HCT116 (cell line): ENCODE measurements at regions not wholly inside any gene's neighbourhood (a gene's known extent, or its start where the extent isn't known, plus 50 kb on each side); places are given as distances from the start of the nearest gene placed in this dataset.

Experiments
- EGR1 ChIP-seq: IDR thresholded peaks from 2 replicates; pipeline ENCODE4 v1.6.1; 2012; ENCODE audit warnings: low read depth
- EZH2 ChIP-seq: fragments of 200-600 bp; sonication (generic); IDR thresholded peaks from 2 replicates; pipeline ENCODE4 v1.6.1; 2017; ENCODE audit warnings: antibody characterized with exemption, mixed run types
- EZH2phosphoT487 ChIP-seq: fragments of 200-600 bp; IDR thresholded peaks from 2 replicates; pipeline ENCODE4 v1.6.1; 2018; ENCODE audit warnings: antibody characterized with exemption, borderline replicate concordance
- JUND ChIP-seq: IDR thresholded peaks from 2 replicates; pipeline ENCODE4 v1.6.1; 2012
- POLR2A ChIP-seq: IDR thresholded peaks from 2 replicates; pipeline ENCODE4 v1.7.0; 2011; ENCODE audit warnings: borderline replicate concordance; ENCODE audit not compliant: insufficient read depth, insufficient read length; ENCODE audit errors: extremely low read depth
- POLR2AphosphoS5 ChIP-seq: IDR thresholded peaks from 2 replicates; pipeline ENCODE4 v1.6.1; 2011; ENCODE audit warnings: mild to moderate bottlenecking, low read depth, low read length, moderate library complexity
- RAD21 ChIP-seq: IDR thresholded peaks from 2 replicates; pipeline ENCODE4 v1.6.1; 2012; ENCODE audit warnings: low read depth, mild to moderate bottlenecking
- TF ChIP-seq, protein P1 (sequence below): IDR thresholded peaks from 2 replicates; pipeline ENCODE4 v1.6.1; 2012
- TF ChIP-seq, protein P2 (sequence below): IDR thresholded peaks from 2 replicates; pipeline ENCODE4 v1.6.1; 2012; ENCODE audit warnings: low read depth
- TF ChIP-seq, protein P3 (sequence below): IDR thresholded peaks from 2 replicates; pipeline ENCODE4 v1.6.1; 2012
- TF ChIP-seq, protein P4 (sequence below), 3 experiments: fragments of 200-600 bp in 1 of 3; sonication (generic) in 1 of 3; IDR thresholded peaks in 2 of 3; conservative IDR thresholded peaks in 1 of 3; 2 replicates each; pipeline ENCODE4 v1.5.1; 2012 to 2017; ENCODE audit warnings: low read depth in 2 of 3, low read length in 2 of 3, antibody characterized with exemption in 1 of 3, borderline replicate concordance in 1 of 3, control low read depth in 1 of 3, mild to moderate bottlenecking in 1 of 3, mixed read lengths in 1 of 3, mixed run types in 1 of 3, moderate library complexity in 1 of 3; ENCODE audit not compliant: insufficient read depth in 1 of 3

DNA sequence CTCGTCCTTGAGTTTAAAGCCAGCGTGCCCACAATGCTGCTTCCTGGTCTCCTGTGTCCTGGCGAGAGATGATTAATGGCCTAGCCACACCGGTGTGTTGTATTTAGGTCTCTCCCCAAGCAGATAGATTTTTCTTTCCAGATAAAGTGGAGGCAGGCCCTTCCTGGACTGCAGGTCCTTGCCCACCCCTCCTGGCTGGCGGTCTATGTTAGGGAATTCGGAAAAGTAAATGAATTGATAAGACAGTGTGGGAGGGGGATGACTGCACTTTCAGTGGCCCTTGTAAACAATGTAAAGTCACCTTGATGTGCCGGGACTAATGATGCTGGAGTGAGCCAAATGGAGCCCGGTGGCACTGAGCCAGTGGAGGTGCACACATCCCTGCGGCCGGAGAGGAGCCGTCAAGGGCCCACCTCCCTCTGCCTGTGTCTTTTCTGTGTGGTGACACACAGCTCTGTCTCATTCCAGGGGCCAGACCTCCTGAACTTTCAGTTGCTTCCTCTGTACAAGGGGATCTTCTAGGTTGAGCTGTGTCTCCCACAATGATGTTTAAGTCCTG, 70.6 kb upstream of the ESRRB start:
- no peak for TF ChIP-seq POLR2AphosphoS5
- TF ChIP-seq, protein P1, sequence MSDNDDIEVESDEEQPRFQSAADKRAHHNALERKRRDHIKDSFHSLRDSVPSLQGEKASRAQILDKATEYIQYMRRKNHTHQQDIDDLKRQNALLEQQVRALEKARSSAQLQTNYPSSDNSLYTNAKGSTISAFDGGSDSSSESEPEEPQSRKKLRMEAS = no peak
- TF ChIP-seq POLR2A = no peak
- TF ChIP-seq, protein P2, sequence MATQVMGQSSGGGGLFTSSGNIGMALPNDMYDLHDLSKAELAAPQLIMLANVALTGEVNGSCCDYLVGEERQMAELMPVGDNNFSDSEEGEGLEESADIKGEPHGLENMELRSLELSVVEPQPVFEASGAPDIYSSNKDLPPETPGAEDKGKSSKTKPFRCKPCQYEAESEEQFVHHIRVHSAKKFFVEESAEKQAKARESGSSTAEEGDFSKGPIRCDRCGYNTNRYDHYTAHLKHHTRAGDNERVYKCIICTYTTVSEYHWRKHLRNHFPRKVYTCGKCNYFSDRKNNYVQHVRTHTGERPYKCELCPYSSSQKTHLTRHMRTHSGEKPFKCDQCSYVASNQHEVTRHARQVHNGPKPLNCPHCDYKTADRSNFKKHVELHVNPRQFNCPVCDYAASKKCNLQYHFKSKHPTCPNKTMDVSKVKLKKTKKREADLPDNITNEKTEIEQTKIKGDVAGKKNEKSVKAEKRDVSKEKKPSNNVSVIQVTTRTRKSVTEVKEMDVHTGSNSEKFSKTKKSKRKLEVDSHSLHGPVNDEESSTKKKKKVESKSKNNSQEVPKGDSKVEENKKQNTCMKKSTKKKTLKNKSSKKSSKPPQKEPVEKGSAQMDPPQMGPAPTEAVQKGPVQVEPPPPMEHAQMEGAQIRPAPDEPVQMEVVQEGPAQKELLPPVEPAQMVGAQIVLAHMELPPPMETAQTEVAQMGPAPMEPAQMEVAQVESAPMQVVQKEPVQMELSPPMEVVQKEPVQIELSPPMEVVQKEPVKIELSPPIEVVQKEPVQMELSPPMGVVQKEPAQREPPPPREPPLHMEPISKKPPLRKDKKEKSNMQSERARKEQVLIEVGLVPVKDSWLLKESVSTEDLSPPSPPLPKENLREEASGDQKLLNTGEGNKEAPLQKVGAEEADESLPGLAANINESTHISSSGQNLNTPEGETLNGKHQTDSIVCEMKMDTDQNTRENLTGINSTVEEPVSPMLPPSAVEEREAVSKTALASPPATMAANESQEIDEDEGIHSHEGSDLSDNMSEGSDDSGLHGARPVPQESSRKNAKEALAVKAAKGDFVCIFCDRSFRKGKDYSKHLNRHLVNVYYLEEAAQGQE = no peak
- TF ChIP-seq, protein P3, sequence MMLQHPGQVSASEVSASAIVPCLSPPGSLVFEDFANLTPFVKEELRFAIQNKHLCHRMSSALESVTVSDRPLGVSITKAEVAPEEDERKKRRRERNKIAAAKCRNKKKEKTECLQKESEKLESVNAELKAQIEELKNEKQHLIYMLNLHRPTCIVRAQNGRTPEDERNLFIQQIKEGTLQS = no peak
- no peak for TF ChIP-seq EZH2phosphoT487
- no peak for TF ChIP-seq EGR1
- TF ChIP-seq, protein P4, sequence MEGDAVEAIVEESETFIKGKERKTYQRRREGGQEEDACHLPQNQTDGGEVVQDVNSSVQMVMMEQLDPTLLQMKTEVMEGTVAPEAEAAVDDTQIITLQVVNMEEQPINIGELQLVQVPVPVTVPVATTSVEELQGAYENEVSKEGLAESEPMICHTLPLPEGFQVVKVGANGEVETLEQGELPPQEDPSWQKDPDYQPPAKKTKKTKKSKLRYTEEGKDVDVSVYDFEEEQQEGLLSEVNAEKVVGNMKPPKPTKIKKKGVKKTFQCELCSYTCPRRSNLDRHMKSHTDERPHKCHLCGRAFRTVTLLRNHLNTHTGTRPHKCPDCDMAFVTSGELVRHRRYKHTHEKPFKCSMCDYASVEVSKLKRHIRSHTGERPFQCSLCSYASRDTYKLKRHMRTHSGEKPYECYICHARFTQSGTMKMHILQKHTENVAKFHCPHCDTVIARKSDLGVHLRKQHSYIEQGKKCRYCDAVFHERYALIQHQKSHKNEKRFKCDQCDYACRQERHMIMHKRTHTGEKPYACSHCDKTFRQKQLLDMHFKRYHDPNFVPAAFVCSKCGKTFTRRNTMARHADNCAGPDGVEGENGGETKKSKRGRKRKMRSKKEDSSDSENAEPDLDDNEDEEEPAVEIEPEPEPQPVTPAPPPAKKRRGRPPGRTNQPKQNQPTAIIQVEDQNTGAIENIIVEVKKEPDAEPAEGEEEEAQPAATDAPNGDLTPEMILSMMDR (IDR thresholded peaks at IDR 0.05 in 2 of 3, conservative IDR thresholded peaks at IDR 0.05 in 1 of 3; ENCODE audit: borderline replicate concordance in 1 of 3, insufficient read depth in 1 of 3, low read depth in 2 of 3, low read length in 2 of 3) = no peak
- TF ChIP-seq JUND = no peak
- no peak for TF ChIP-seq RAD21
- no peak for TF ChIP-seq EZH2
